ENCODE measurements at regions not wholly inside any gene's neighbourhood (a gene's known extent, or its start where the extent isn't known, plus 50 kb on each side); places are given as distances from the start of the nearest gene placed in this dataset.

DNA sequence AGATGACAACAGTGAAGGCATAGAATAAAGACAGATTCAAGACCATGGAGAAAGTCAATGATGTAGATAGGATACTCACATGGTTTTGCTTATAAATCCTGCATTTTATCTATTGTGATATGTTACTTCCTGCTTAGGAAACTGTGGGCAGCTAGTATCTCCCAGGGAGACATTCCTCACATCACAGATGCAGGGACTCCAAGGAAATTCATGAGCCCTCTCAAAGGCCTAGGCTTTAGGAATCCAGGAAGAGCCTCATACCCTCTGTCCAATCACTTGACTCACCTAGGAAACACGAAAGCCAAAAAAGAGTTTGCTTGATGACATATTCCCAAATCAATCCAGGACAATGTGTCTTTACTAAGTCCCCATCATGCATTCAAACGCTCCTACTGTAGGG lies 247.8 kb upstream of the KLHL29 start:
- ChIA-PET POLR2A (no interaction called here), CTCF (no interaction called here)
- no peaks in the 10 kb centered on the region for H3K27me3 ChIP-seq (ENCODE audit: control insufficient read depth, insufficient read depth, low read length)
- TF ChIP-seq, protein P1, sequence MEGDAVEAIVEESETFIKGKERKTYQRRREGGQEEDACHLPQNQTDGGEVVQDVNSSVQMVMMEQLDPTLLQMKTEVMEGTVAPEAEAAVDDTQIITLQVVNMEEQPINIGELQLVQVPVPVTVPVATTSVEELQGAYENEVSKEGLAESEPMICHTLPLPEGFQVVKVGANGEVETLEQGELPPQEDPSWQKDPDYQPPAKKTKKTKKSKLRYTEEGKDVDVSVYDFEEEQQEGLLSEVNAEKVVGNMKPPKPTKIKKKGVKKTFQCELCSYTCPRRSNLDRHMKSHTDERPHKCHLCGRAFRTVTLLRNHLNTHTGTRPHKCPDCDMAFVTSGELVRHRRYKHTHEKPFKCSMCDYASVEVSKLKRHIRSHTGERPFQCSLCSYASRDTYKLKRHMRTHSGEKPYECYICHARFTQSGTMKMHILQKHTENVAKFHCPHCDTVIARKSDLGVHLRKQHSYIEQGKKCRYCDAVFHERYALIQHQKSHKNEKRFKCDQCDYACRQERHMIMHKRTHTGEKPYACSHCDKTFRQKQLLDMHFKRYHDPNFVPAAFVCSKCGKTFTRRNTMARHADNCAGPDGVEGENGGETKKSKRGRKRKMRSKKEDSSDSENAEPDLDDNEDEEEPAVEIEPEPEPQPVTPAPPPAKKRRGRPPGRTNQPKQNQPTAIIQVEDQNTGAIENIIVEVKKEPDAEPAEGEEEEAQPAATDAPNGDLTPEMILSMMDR (IDR thresholded peaks at IDR 0.05; ENCODE audit: insufficient read depth, low read depth, low read length): no peak
- DNase-seq (ENCODE audit: low read depth): no peak
- no peak overlapping the region for H3K4me3 ChIP-seq (ENCODE audit: low read depth, low read length)
- no peaks in the 10 kb centered on the region for H3K36me3 ChIP-seq (ENCODE audit: control insufficient read depth, insufficient read depth, low read length)

GRCh38 chr2:23138701-23139100 lies 246.3 kb upstream of the KLHL29 start:
- CTCF ChIA-PET: no interaction called here
- POLR2A ChIA-PET: no interaction called here
- Histone ChIP-seq H3K36me3 (ENCODE audit: control insufficient read depth, insufficient read depth, low read length) (no peaks in the 10 kb centered on the region), H3K27me3 (ENCODE audit: control insufficient read depth, insufficient read depth, low read length) (no peaks in the 10 kb centered on the region), H3K4me3 (ENCODE audit: low read depth, low read length) (no peak overlapping the region)
- no peak for DNase-seq (ENCODE audit: low read depth)
- TF ChIP-seq, protein P1 (IDR thresholded peaks at IDR 0.05; ENCODE audit: insufficient read depth, low read depth, low read length): no peak

DNA sequence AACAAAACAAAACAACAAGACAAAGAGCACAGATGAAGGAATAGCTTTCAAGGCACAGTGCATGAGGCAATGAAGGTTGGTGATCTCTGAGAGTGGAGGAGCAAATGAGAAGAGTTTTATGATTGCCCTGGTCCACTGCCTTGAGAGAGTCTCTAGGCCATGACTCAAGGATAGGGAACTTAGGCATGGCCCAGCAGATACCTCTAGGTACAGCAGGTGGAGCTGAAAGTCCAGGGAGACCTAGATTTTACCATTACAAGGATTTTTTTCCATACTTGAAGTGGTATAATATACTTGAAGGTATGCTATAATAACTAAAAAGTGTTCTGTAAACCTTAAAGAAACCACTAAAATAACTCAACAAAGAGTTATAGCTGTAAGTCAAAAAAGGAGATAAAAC lies 239.5 kb upstream of the KLHL29 start:
- TF ChIP-seq, protein P1 (IDR thresholded peaks at IDR 0.05; ENCODE audit: insufficient read depth, low read depth, low read length): no peak
- POLR2A ChIA-PET: no interaction called here
- CTCF ChIA-PET: interaction anchor here (0.6 kb wide), 3 partner anchors 23 to 221 kb away, joined by 3 read pairs; no protein-coding TSS in a partner anchor
- DNase-seq (ENCODE audit: low read depth): no peak
- Histone ChIP-seq H3K36me3 (ENCODE audit: control insufficient read depth, insufficient read depth, low read length) (no peaks in the 10 kb centered on the region), H3K27me3 (ENCODE audit: control insufficient read depth, insufficient read depth, low read length) (no peaks in the 10 kb centered on the region), H3K4me3 (ENCODE audit: low read depth, low read length) (no peak overlapping the region)

DNA sequence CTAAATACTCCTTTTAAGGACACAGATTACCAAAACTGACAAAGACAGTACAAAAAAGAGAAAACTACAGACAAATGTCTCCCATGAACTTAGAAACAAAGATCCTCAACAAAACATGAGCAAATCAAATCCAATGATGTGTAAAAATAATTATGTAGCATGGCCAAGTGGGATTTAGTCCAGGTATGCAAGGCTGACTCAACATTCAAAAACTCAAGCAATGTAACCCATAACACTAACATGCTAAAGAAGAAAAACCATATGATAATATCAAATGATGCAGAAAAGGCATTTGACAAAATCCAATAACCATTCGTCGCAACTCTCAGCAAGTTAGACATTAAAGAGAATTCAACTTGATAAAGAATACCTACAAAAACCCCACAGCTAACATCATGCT lies 239.0 kb upstream of the KLHL29 start:
- POLR2A ChIA-PET: no interaction called here
- DNase-seq (ENCODE audit: low read depth): no peak
- TF ChIP-seq, protein P1 (IDR thresholded peaks at IDR 0.05; ENCODE audit: insufficient read depth, low read depth, low read length): no peak
- Histone ChIP-seq H3K4me3 (ENCODE audit: low read depth, low read length) (no peak overlapping the region), H3K36me3 (ENCODE audit: control insufficient read depth, insufficient read depth, low read length) (no peaks in the 10 kb centered on the region), H3K27me3 (ENCODE audit: control insufficient read depth, insufficient read depth, low read length) (no peaks in the 10 kb centered on the region)
- CTCF ChIA-PET: interaction anchor here (0.6 kb wide), 2 partner anchors 23 to 176 kb away, joined by 3 to 10 read pairs; no protein-coding TSS in a partner anchor

DNA sequence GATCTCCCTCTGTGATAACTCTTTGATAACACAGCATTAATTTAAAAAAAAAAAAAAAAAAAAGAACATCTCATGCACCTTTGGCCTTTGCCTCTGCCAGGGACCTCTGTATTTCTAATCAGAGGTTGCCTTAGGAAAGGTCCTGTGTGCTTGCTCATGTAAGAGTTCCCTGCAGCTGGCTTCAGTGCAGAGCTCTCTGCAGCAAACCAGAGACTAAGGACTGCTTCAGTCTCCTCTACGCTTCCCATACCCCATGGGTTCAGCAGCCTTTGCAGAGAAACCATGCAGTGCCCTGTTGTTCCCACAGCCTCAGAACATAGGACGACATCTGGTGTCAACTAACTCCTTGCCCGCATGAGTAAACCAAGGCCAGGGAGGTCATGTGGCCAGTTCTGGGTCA lies 236.6 kb upstream of the KLHL29 start:
- H3K36me3 ChIP-seq (ENCODE audit: control insufficient read depth, insufficient read depth, low read length): no peaks in the 10 kb centered on the region
- ChIA-PET POLR2A (no interaction called here), CTCF (interaction anchor here (1.8 kb wide), 1 partner anchor 12 kb away, joined by 6 read pairs; no protein-coding TSS in a partner anchor)
- no peaks in the 10 kb centered on the region for H3K27me3 ChIP-seq (ENCODE audit: control insufficient read depth, insufficient read depth, low read length)
- TF ChIP-seq, protein P1 (IDR thresholded peaks at IDR 0.05; ENCODE audit: insufficient read depth, low read depth, low read length): no peak
- no peak for DNase-seq (ENCODE audit: low read depth)
- no peak overlapping the region for H3K4me3 ChIP-seq (ENCODE audit: low read depth, low read length)

Measured in BJ (cell line).